H1 (cell line): ENCODE measurements at regions not wholly inside any gene's neighbourhood (a gene's known extent, or its start where the extent isn't known, plus 50 kb on each side); places are given as distances from the start of the nearest gene placed in this dataset.

Experiments
- CTCF ChIA-PET: fragments of 300-600 bp; sonication (Branson Sonifier 250); formaldehyde crosslinking; loops from one replicate; lab custom pipeline; 2021; ENCODE audit not compliant: partially characterized antibody; lab: Charles Lee
- POLR2A ChIA-PET: fragments of 300-600 bp; sonication (Branson Sonifier 250); formaldehyde crosslinking; loops from one replicate; lab custom pipeline; 2021; ENCODE audit warnings: inconsistent platforms; ENCODE audit not compliant: partially characterized antibody; lab: Charles Lee
- DNase-seq, 2 experiments: peaks; one replicate each; pipeline versions ENCODE4 v3.0.0 to v3.0.0-alpha.2; 2010 to 2022; ENCODE audit warnings: low spot score in 2 of 2, low read depth in 1 of 2, mixed read lengths in 1 of 2
- FAIRE-seq: peaks from 2 replicates; lab custom pipeline; 2011; peaks lifted over from hg19 to GRCh38; lab: Jason Lieb, UNC
- H2AFZ ChIP-seq: 2 replicates; pipeline ENCODE4 v1.8.1; 2012; ENCODE audit warnings: low read length, inconsistent platforms
- H2AK5ac ChIP-seq: 2 replicates; pipeline ENCODE4 v1.6.1; 2013; ENCODE audit warnings: low read depth, low read length
- H2BK120ac ChIP-seq: replicated peaks from 2 replicates; pipeline ENCODE3; 2013; ENCODE audit warnings: low read depth, low read length, inconsistent platforms
- H2BK12ac ChIP-seq: 2 replicates; pipeline ENCODE4 v1.6.1; 2013; ENCODE audit warnings: low read depth, low read length
- H2BK15ac ChIP-seq: 2 replicates; pipeline ENCODE4 v1.6.1; 2013; ENCODE audit warnings: low read length
- H2BK20ac ChIP-seq: 2 replicates; pipeline ENCODE4 v1.6.1; 2013; ENCODE audit warnings: low read length
- H2BK5ac ChIP-seq: 2 replicates; pipeline ENCODE4 v1.6.1; 2013; ENCODE audit warnings: low read depth, low read length
- H3K14ac ChIP-seq: 2 replicates; pipeline ENCODE4 v1.6.1; 2013; ENCODE audit warnings: inconsistent platforms; ENCODE audit not compliant: insufficient read length
- H3K18ac ChIP-seq: 2 replicates; pipeline ENCODE4 v1.6.1; 2013; ENCODE audit warnings: low read length; ENCODE audit errors: extremely low read depth
- H3K23ac ChIP-seq: 2 replicates; pipeline ENCODE4 v1.6.1; 2013; ENCODE audit warnings: inconsistent platforms; ENCODE audit not compliant: insufficient read length
- H3K23me2 ChIP-seq: 2 replicates; pipeline ENCODE4 v1.6.1; 2013; ENCODE audit warnings: low read depth, low read length
- H3K27ac ChIP-seq: 2 replicates; pipeline ENCODE4 v1.6.1; 2011; ENCODE audit warnings: low read depth, low read length, inconsistent platforms
- H3K27me3 ChIP-seq, 4 experiments: replicated peaks in 1 of 4; 1 replicate in 1 of 4; 2 replicates in 3 of 4; pipeline versions ENCODE4 v1.6.1 to v1.8.1; 2011 to 2013; ENCODE audit warnings: low read length in 3 of 4, mild to moderate bottlenecking in 3 of 4, inconsistent platforms in 2 of 4, mixed read lengths in 2 of 4, moderate library complexity in 1 of 4; ENCODE audit not compliant: control insufficient read depth in 3 of 4, insufficient read depth in 3 of 4; ENCODE audit errors: extremely low read depth in 1 of 4
- H3K36me3 ChIP-seq, 4 experiments: 2 replicates each; pipeline versions ENCODE4 v1.6.1 to v1.8.1; 2011 to 2013; ENCODE audit warnings: mild to moderate bottlenecking in 4 of 4, low read length in 3 of 4, moderate library complexity in 2 of 4, control low read depth in 1 of 4, inconsistent platforms in 1 of 4; ENCODE audit not compliant: insufficient read depth in 4 of 4, control insufficient read depth in 2 of 4
- H3K4ac ChIP-seq: replicated peaks from 2 replicates; pipeline ENCODE3; 2013; ENCODE audit warnings: low read length, low read depth, mixed read lengths, inconsistent platforms; ENCODE audit not compliant: insufficient read length
- H3K4me1 ChIP-seq, 4 experiments: replicated peaks in 1 of 4; 1 replicate in 1 of 4; 2 replicates in 3 of 4; pipeline versions ENCODE4 v1.6.1 to v1.8.1; 2011 to 2013; ENCODE audit warnings: low read length in 3 of 4, inconsistent platforms in 2 of 4, mixed read lengths in 1 of 4; ENCODE audit not compliant: insufficient read depth in 4 of 4, control insufficient read depth in 3 of 4
- H3K4me2 ChIP-seq, 2 experiments: 2 replicates each; pipeline versions ENCODE4 v1.6.1 to v1.8.1; 2011 to 2013; ENCODE audit warnings: low read depth in 2 of 2, low read length in 2 of 2, control low read depth in 1 of 2, inconsistent platforms in 1 of 2, mild to moderate bottlenecking in 1 of 2; ENCODE audit not compliant: insufficient read depth in 1 of 2
- H3K4me3 ChIP-seq, 4 experiments: fragments of 200-600, 300-600 bp in 1 of 4; sonication (generic), shearing (Covaris generic), sonication (Bioruptor Twin) in 1 of 4; 2 replicates each; pipeline versions ENCODE4 v1.5.1 to v1.8.1; 2011 to 2016; ENCODE audit warnings: low read length in 4 of 4, low read depth in 3 of 4, control low read depth in 2 of 4, inconsistent platforms in 2 of 4, mild to moderate bottlenecking in 2 of 4, mixed read lengths in 1 of 4, moderate library complexity in 1 of 4; ENCODE audit not compliant: insufficient read depth in 2 of 4; ENCODE audit errors: extremely low read depth in 1 of 4
- H3K56ac ChIP-seq: replicated peaks from 2 replicates; pipeline ENCODE3; 2013; ENCODE audit warnings: low read depth, mild to moderate bottlenecking, mixed read lengths, low read length, inconsistent platforms; ENCODE audit not compliant: insufficient read length
- H3K79me1 ChIP-seq: 2 replicates; pipeline ENCODE4 v1.6.1; 2013; ENCODE audit warnings: low read depth, low read length, control low read depth
- H3K79me2 ChIP-seq, 2 experiments: 2 replicates each; pipeline versions ENCODE4 v1.6.1 to v1.8.1; 2012 to 2013; ENCODE audit warnings: low read length in 2 of 2, mild to moderate bottlenecking in 2 of 2, inconsistent platforms in 1 of 2; ENCODE audit not compliant: insufficient read depth in 2 of 2, control insufficient read depth in 1 of 2
- H3K9ac ChIP-seq, 4 experiments: replicated peaks in 1 of 4; 1 replicate in 1 of 4; 2 replicates in 3 of 4; pipeline versions ENCODE4 v1.6.1 to v1.8.1; 2011 to 2013; ENCODE audit warnings: low read depth in 3 of 4, low read length in 3 of 4, control low read depth in 2 of 4, mild to moderate bottlenecking in 2 of 4, moderate library complexity in 2 of 4, inconsistent platforms in 1 of 4; ENCODE audit errors: extremely low read depth in 1 of 4
- H3K9me3 ChIP-seq, 2 experiments: 2 replicates each; pipeline versions ENCODE4 v1.6.1 to v1.8.1; 2012 to 2013; ENCODE audit warnings: mild to moderate bottlenecking in 2 of 2, moderate library complexity in 2 of 2, control low read depth in 1 of 2, inconsistent platforms in 1 of 2, low read depth in 1 of 2, low read length in 1 of 2, mixed read lengths in 1 of 2; ENCODE audit not compliant: insufficient read depth in 2 of 2
- H4K20me1 ChIP-seq, 2 experiments: replicated peaks in 1 of 2; 2 replicates each; pipeline versions ENCODE3 to v1.8.1; 2011 to 2013; ENCODE audit warnings: inconsistent platforms in 2 of 2, low read length in 2 of 2, mild to moderate bottlenecking in 1 of 2; ENCODE audit not compliant: insufficient read depth in 2 of 2, control insufficient read depth in 1 of 2
- H4K5ac ChIP-seq: 2 replicates; pipeline ENCODE4 v1.6.1; 2013; ENCODE audit warnings: low read length, low read depth, mixed read lengths, inconsistent platforms; ENCODE audit not compliant: insufficient read length
- H4K8ac ChIP-seq: 2 replicates; pipeline ENCODE4 v1.8.0; 2013; ENCODE audit warnings: mild to moderate bottlenecking, moderate library complexity, low read length, inconsistent platforms; ENCODE audit not compliant: insufficient read depth; ENCODE audit errors: extremely low read depth
- H4K91ac ChIP-seq: replicated peaks from 2 replicates; pipeline ENCODE3; 2013; ENCODE audit warnings: low read length, mixed read lengths, inconsistent platforms; ENCODE audit not compliant: insufficient read length
- BRCA1 ChIP-seq: IDR thresholded peaks from 2 replicates; pipeline ENCODE4 v1.6.1; 2012; ENCODE audit warnings: low read depth, low read length, improper control_type of control experiment
- CTCF ChIP-seq, 3 experiments: IDR thresholded peaks; 1 replicate in 2 of 3; 2 replicates in 1 of 3; pipeline versions ENCODE4 v1.5.1 to v1.6.1; 2011; ENCODE audit warnings: low read length in 3 of 3, mild to moderate bottlenecking in 3 of 3, inconsistent platforms in 2 of 3, low read depth in 1 of 3, moderate library complexity in 1 of 3; ENCODE audit not compliant: insufficient read depth in 1 of 3; ENCODE audit errors: control extremely low read depth in 1 of 3
- EP300 ChIP-seq, 2 experiments: IDR thresholded peaks; 1 replicate in 1 of 2; 2 replicates in 1 of 2; pipeline ENCODE4 v1.6.1; 2011 to 2012; ENCODE audit warnings: low read depth in 2 of 2, low read length in 2 of 2, mild to moderate bottlenecking in 2 of 2, borderline replicate concordance in 1 of 2, inconsistent platforms in 1 of 2, moderate library complexity in 1 of 2
- SAP30 ChIP-seq: fragments of 300-600 bp; sonication (generic); IDR thresholded peaks from 2 replicates; pipeline ENCODE4 v1.7.1; 2012; ENCODE audit warnings: low read length, moderate library complexity, mild to moderate bottlenecking, inconsistent platforms; ENCODE audit not compliant: insufficient read depth, insufficient replicate concordance
- WGBS, 2 experiments: shearing (Covaris generic) in 1 of 2; methylation state at CpG; one replicate each; pipeline versions ENCODE4 v1.1.6 to v1.1.7; 2013 to 2015; ENCODE audit warnings: low lambda C conversion rate in 2 of 2, mixed read lengths in 2 of 2, inconsistent platforms in 1 of 2, low coverage in 1 of 2, missing lambda C conversion rate in 1 of 2; ENCODE audit not compliant: insufficient replicate concordance in 2 of 2, insufficient coverage in 1 of 2, insufficient read length in 1 of 2; ENCODE audit errors: extremely low coverage in 1 of 2, missing lambda C conversion rate in 1 of 2; 5-methylcytosine and 5-hydroxymethylcytosine counted together
- TF ChIP-seq, protein P1 (sequence below): IDR thresholded peaks from 2 replicates; pipeline ENCODE4 v1.6.1; 2011; ENCODE audit warnings: low read depth, mild to moderate bottlenecking, low read length; ENCODE audit not compliant: insufficient read depth

- Histone ChIP-seq H3K23me2 (no peaks in the 10 kb centered on the region), H2BK120ac (no peak overlapping the region), H3K4me1 (peaks cover 0 to 3% (median 0%) of the 10 kb centered on the region in 4 experiments; a peak in 2 of 7 replicates), H2BK20ac (no peak overlapping the region), H4K20me1 (no peaks in the 10 kb centered on the region), H3K56ac (no peak overlapping the region), H3K18ac (no peak overlapping the region), H4K5ac (no peak overlapping the region), H3K4me2 (no peak overlapping the region), H3K9ac (no peak overlapping the region), H3K4ac (no peak overlapping the region), H3K27me3 (no peaks in the 10 kb centered on the region), H3K27ac (no peak overlapping the region), H3K14ac (no peak overlapping the region), H2AFZ (no peak overlapping the region), H2BK12ac (no peak overlapping the region), H3K36me3 (no peaks in the 10 kb centered on the region), H4K91ac (no peak overlapping the region), H3K23ac (no peak overlapping the region), H3K9me3 (no peaks in the 10 kb centered on the region), H2BK15ac (no peak overlapping the region), H2AK5ac (no peak overlapping the region), H4K8ac (no peak overlapping the region), H3K79me2 (no peaks in the 10 kb centered on the region), H2BK5ac (no peak overlapping the region), H3K79me1 (no peaks in the 10 kb centered on the region), H3K4me3 (no peak overlapping the region)
- FAIRE-seq (no peak), DNase-seq (no peak)
- 85% methylated on average over 2 of the region's 3 CpGs; no CpG with 5 or more reads in 1 of the 2 experiments for WGBS, 2 experiments
- ChIA-PET POLR2A (interaction anchor here (0.6 kb wide), 1 partner anchor 600 kb away, joined by 4 read pairs; no protein-coding TSS in a partner anchor), CTCF (interaction anchor here (0.9 to 5.1 kb wide), 31 partner anchors 9 to 750 kb away, joined by 3 to 36 read pairs (median 4); no protein-coding TSS in a partner anchor)
- TF ChIP-seq, protein P1, sequence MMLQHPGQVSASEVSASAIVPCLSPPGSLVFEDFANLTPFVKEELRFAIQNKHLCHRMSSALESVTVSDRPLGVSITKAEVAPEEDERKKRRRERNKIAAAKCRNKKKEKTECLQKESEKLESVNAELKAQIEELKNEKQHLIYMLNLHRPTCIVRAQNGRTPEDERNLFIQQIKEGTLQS, result no peak
- TF ChIP-seq BRCA1 (no peak), SAP30 (no peak), CTCF (IDR thresholded peaks at IDR 0.05; ENCODE audit: control extremely low read depth in 1 of 3, insufficient read depth in 1 of 3, low read depth in 1 of 3, low read length in 3 of 3) (no peak), EP300 (IDR thresholded peaks at IDR 0.05; ENCODE audit: borderline replicate concordance in 1 of 2, low read depth in 2 of 2, low read length in 2 of 2) (no peak)
Measured at GRCh38 chr1:5620418-5620817, 371.8 kb downstream of the NPHP4 start.
